ENCODE measurements at regions not wholly inside any gene's neighbourhood (a gene's known extent, or its start where the extent isn't known, plus 50 kb on each side); places are given as distances from the start of the nearest gene placed in this dataset.

GRCh38 chr5:142396436-142397038 is 71.7 kb upstream of the SPRY4 start:
- peaks cover 29% of the 10 kb centered on the region for H3K36me3 Mint-ChIP-seq (ENCODE audit: low read depth)
- TF ChIP-seq CTCF (IDR thresholded peaks at IDR 0.05) = no peak
- no peak overlapping the region for H3K27ac Mint-ChIP-seq
- no peak overlapping the region for H3K4me3 Mint-ChIP-seq
- peaks cover 15% of the 10 kb centered on the region for H3K4me1 Mint-ChIP-seq (ENCODE audit: low read depth)
- no peak for DNase-seq
- peaks cover 6% of the 10 kb centered on the region for H3K9me3 Mint-ChIP-seq
- no peaks in the 10 kb centered on the region for H3K27me3 Mint-ChIP-seq (ENCODE audit: insufficient read depth)

GRCh38 chr5:142395334-142395733 is 70.5 kb upstream of the SPRY4 start:
- H3K9me3 Mint-ChIP-seq = peaks cover 6% of the 10 kb centered on the region
- no peak for TF ChIP-seq CTCF (IDR thresholded peaks at IDR 0.05)
- no peak overlapping the region for H3K4me3 Mint-ChIP-seq
- H3K27me3 Mint-ChIP-seq (ENCODE audit: insufficient read depth) = no peaks in the 10 kb centered on the region
- H3K27ac Mint-ChIP-seq = no peak overlapping the region
- peaks cover 29% of the 10 kb centered on the region for H3K36me3 Mint-ChIP-seq (ENCODE audit: low read depth)
- DNase-seq = no peak
- peaks cover 24% of the 10 kb centered on the region for H3K4me1 Mint-ChIP-seq (ENCODE audit: low read depth)

- Mint-ChIP-seq H3K9me3 (peaks cover 5% of the 10 kb centered on the region), H3K36me3 (ENCODE audit: low read depth) (peaks cover 13% of the 10 kb centered on the region), H3K4me3 (no peak overlapping the region), H3K27ac (no peak overlapping the region), H3K27me3 (ENCODE audit: insufficient read depth) (no peaks in the 10 kb centered on the region; the same call in 1 of the 2 replicates), H3K4me1 (ENCODE audit: low read depth) (peaks cover 53% of the 10 kb centered on the region)
- no peak for TF ChIP-seq CTCF (IDR thresholded peaks at IDR 0.05)
- no peak for DNase-seq
Measured at GRCh38 chr5:142391058-142391845, 66.4 kb upstream of the SPRY4 start.

GRCh38 chr5:142390334-142390733 is 65.5 kb upstream of the SPRY4 start:
- H3K4me3 Mint-ChIP-seq = no peak overlapping the region
- H3K36me3 Mint-ChIP-seq (ENCODE audit: low read depth) = peaks cover 4% of the 10 kb centered on the region
- no peaks in the 10 kb centered on the region for H3K9me3 Mint-ChIP-seq
- no peak for DNase-seq
- H3K27ac Mint-ChIP-seq = no peak overlapping the region
- H3K27me3 Mint-ChIP-seq (ENCODE audit: insufficient read depth) = no peaks in the 10 kb centered on the region; the same call in none of the 2 replicates
- TF ChIP-seq CTCF (IDR thresholded peaks at IDR 0.05) = no peak
- H3K4me1 Mint-ChIP-seq (ENCODE audit: low read depth) = peaks cover 59% of the 10 kb centered on the region

- no peak for DNase-seq
- Mint-ChIP-seq H3K4me3 (no peak overlapping the region), H3K9me3 (no peaks in the 10 kb centered on the region), H3K27me3 (ENCODE audit: insufficient read depth) (no peaks in the 10 kb centered on the region; the same call in none of the 2 replicates), H3K27ac (peak overlapping the region; percentile 53), H3K36me3 (ENCODE audit: low read depth) (no peaks in the 10 kb centered on the region), H3K4me1 (ENCODE audit: low read depth) (peaks cover 69% of the 10 kb centered on the region)
- TF ChIP-seq CTCF (IDR thresholded peaks at IDR 0.05) = no peak
Measured at GRCh38 chr5:142388696-142389095, 63.9 kb upstream of the SPRY4 start.
